H9 (cell line): ENCODE measurements at regions not wholly inside any gene's neighbourhood (a gene's known extent, or its start where the extent isn't known, plus 50 kb on each side); places are given as distances from the start of the nearest gene placed in this dataset.

ENCODE experiments used
- DNase-seq: peaks from one replicate; pipeline ENCODE4 v3.0.0-alpha.2; 2017
- H2AFZ ChIP-seq: one replicate; pipeline ENCODE4 v1.6.1; 2013; ENCODE audit warnings: mild to moderate bottlenecking, low read length, control low read depth, moderate library complexity
- H2AK5ac ChIP-seq: 2 replicates; pipeline ENCODE4 v1.6.1; 2013; ENCODE audit warnings: low read length, control low read depth, mixed read lengths; ENCODE audit not compliant: insufficient read length
- H2BK120ac ChIP-seq: one replicate; pipeline ENCODE4 v1.6.1; 2013; ENCODE audit warnings: low read depth, mild to moderate bottlenecking, low read length, control low read depth, inconsistent platforms; ENCODE audit not compliant: poor library complexity, severe bottlenecking
- H2BK12ac ChIP-seq: 2 replicates; pipeline ENCODE4 v1.6.1; 2013; ENCODE audit warnings: low read length, control low read depth, mixed read lengths, low read depth; ENCODE audit not compliant: insufficient read length
- H2BK15ac ChIP-seq: 2 replicates; pipeline ENCODE4 v1.6.1; 2013; ENCODE audit warnings: low read depth, low read length, control low read depth
- H2BK20ac ChIP-seq: one replicate; pipeline ENCODE4 v1.6.1; 2013; ENCODE audit warnings: low read depth, mild to moderate bottlenecking, low read length, control low read depth, inconsistent platforms; ENCODE audit not compliant: poor library complexity, severe bottlenecking
- H2BK5ac ChIP-seq: 2 replicates; pipeline ENCODE4 v1.6.1; 2013; ENCODE audit warnings: low read length, control low read depth, mixed read lengths; ENCODE audit not compliant: insufficient read length
- H3K14ac ChIP-seq: 2 replicates; pipeline ENCODE4 v1.6.1; 2013; ENCODE audit warnings: low read length, control low read depth; ENCODE audit not compliant: insufficient read depth
- H3K18ac ChIP-seq: 2 replicates; pipeline ENCODE4 v1.6.1; 2013; ENCODE audit warnings: low read depth, mild to moderate bottlenecking, mixed read lengths, low read length, control low read depth; ENCODE audit not compliant: insufficient read length
- H3K23ac ChIP-seq: 2 replicates; pipeline ENCODE4 v1.6.1; 2013; ENCODE audit warnings: low read length, control low read depth, mixed read lengths, low read depth; ENCODE audit not compliant: insufficient read length
- H3K23me2 ChIP-seq: 2 replicates; pipeline ENCODE4 v1.6.1; 2013; ENCODE audit warnings: low read depth, mild to moderate bottlenecking, mixed read lengths, low read length, control low read depth; ENCODE audit not compliant: insufficient read length, poor library complexity, severe bottlenecking
- H3K27ac ChIP-seq: 2 replicates; pipeline ENCODE4 v1.5.1; 2013; ENCODE audit warnings: low read length, control low read depth, mixed read lengths, low read depth; ENCODE audit not compliant: insufficient read length
- H3K27me3 ChIP-seq: 2 replicates; pipeline ENCODE4 v1.6.1; 2013; ENCODE audit warnings: low read length, control low read depth, inconsistent platforms; ENCODE audit not compliant: insufficient read depth
- H3K4ac ChIP-seq: 2 replicates; pipeline ENCODE4 v1.6.1; 2013; ENCODE audit warnings: low read depth, mild to moderate bottlenecking, control low read depth, inconsistent platforms, low read length, moderate library complexity
- H3K4me1 ChIP-seq: 2 replicates; pipeline ENCODE4 v1.6.1; 2013; ENCODE audit warnings: low read length, control low read depth, inconsistent platforms; ENCODE audit not compliant: insufficient read depth
- H3K4me2 ChIP-seq: 2 replicates; pipeline ENCODE4 v1.6.1; 2013; ENCODE audit warnings: low read length, control low read depth, mixed read lengths; ENCODE audit not compliant: insufficient read length, insufficient read depth
- H3K56ac ChIP-seq: 2 replicates; pipeline ENCODE4 v1.6.1; 2013; ENCODE audit warnings: low read depth, mild to moderate bottlenecking, mixed read lengths, low read length, control low read depth; ENCODE audit not compliant: insufficient read length
- H3K79me1 ChIP-seq: 2 replicates; pipeline ENCODE4 v1.6.1; 2013; ENCODE audit warnings: low read depth, mild to moderate bottlenecking, moderate library complexity, low read length, control low read depth, inconsistent platforms; ENCODE audit not compliant: insufficient read depth, poor library complexity, severe bottlenecking
- H3K79me2 ChIP-seq: 2 replicates; pipeline ENCODE4 v1.6.1; 2013; ENCODE audit warnings: low read length, control low read depth, inconsistent platforms; ENCODE audit not compliant: insufficient read depth
- H3K9ac ChIP-seq: 2 replicates; pipeline ENCODE4 v1.6.1; 2013; ENCODE audit warnings: low read length, control low read depth, mixed read lengths; ENCODE audit not compliant: insufficient read length; ENCODE audit errors: extremely low read depth
- H3K9me3 ChIP-seq: one replicate; pipeline ENCODE4 v1.6.1; 2013; ENCODE audit warnings: low read depth, low read length, inconsistent platforms; ENCODE audit not compliant: control insufficient read depth
- H3T11ph ChIP-seq: one replicate; pipeline ENCODE4 v1.6.1; 2013; ENCODE audit warnings: mild to moderate bottlenecking, low read length, control low read depth, inconsistent platforms
- H4K20me1 ChIP-seq: one replicate; pipeline ENCODE4 v1.6.1; 2013; ENCODE audit not compliant: control insufficient read depth, insufficient read length, insufficient read depth
- H4K5ac ChIP-seq: 2 replicates; pipeline ENCODE4 v1.6.1; 2013; ENCODE audit warnings: low read depth, mild to moderate bottlenecking, mixed read lengths, low read length, control low read depth; ENCODE audit not compliant: insufficient read length
- H4K8ac ChIP-seq: replicated peaks from 2 replicates; pipeline ENCODE4 v1.6.1; 2013; ENCODE audit warnings: low read length, control low read depth, mixed read lengths, low read depth; ENCODE audit not compliant: insufficient read length
- H4K91ac ChIP-seq: 2 replicates; pipeline ENCODE4 v1.6.1; 2013; ENCODE audit warnings: low read depth, mild to moderate bottlenecking, moderate library complexity, mixed read lengths, low read length, control low read depth; ENCODE audit not compliant: insufficient read length
- H3K27ac Mint-ChIP-seq, 3 experiments: 2 replicates in 2 of 3; 3 replicates in 1 of 3; pipeline ENCODE4 v1.8.0; 2020 to 2021; ENCODE audit warnings: mixed read lengths in 3 of 3, mild to moderate bottlenecking in 1 of 3, moderate library complexity in 1 of 3
- H3K27me3 Mint-ChIP-seq: 2 replicates; pipeline ENCODE4 v1.8.0; 2021; ENCODE audit warnings: low read depth, mild to moderate bottlenecking, moderate library complexity, mixed read lengths
- H3K36me3 Mint-ChIP-seq, 3 experiments: 2 replicates in 2 of 3; 3 replicates in 1 of 3; pipeline ENCODE4 v1.8.0; 2020 to 2021; ENCODE audit warnings: low read depth in 3 of 3, mixed read lengths in 3 of 3; ENCODE audit not compliant: insufficient read depth in 1 of 3
- H3K4me1 Mint-ChIP-seq, 2 experiments: 2 replicates each; pipeline ENCODE4 v1.8.0; 2020; ENCODE audit warnings: mixed read lengths in 2 of 2
- H3K4me3 Mint-ChIP-seq, 2 experiments: 2 replicates in 1 of 2; 3 replicates in 1 of 2; pipeline ENCODE4 v1.8.0; 2020 to 2021; ENCODE audit warnings: mild to moderate bottlenecking in 2 of 2, mixed read lengths in 2 of 2, moderate library complexity in 1 of 2
- H3K9me3 Mint-ChIP-seq, 2 experiments: 2 replicates in 1 of 2; 3 replicates in 1 of 2; pipeline ENCODE4 v1.8.0; 2020; ENCODE audit warnings: mild to moderate bottlenecking in 2 of 2, mixed read lengths in 2 of 2, moderate library complexity in 1 of 2
- CTCF ChIP-seq: fragments of 200-600 bp; sonication (generic); conservative IDR thresholded peaks from 3 replicates; pipeline ENCODE4 v1.8.0; 2021; ENCODE audit warnings: antibody characterized with exemption, mild to moderate bottlenecking
- WGBS: extraction: QIAGEN DNeasy Blood & Tissue Kit; methylation state at CpG from one replicate; pipeline ENCODE4 v1.1.7; 2013; ENCODE audit warnings: missing lambda C conversion rate, low lambda C conversion rate, mixed read lengths; ENCODE audit not compliant: insufficient read length; ENCODE audit errors: extremely low coverage; 5-methylcytosine and 5-hydroxymethylcytosine counted together

GRCh38 chr17:22506861-22507260 is 814.5 kb downstream of the KCNJ18 start:
- no peak overlapping the region for H2AFZ ChIP-seq
- H4K20me1 ChIP-seq = no peaks in the 10 kb centered on the region
- H2AK5ac ChIP-seq = no peak overlapping the region
- H3K4me2 ChIP-seq = no peak overlapping the region
- Mint-ChIP-seq H3K27ac (no peak overlapping the region), H3K4me3 (no peak overlapping the region), H3K4me1 (no peaks in the 10 kb centered on the region), H3K9me3 (peaks cover 92 to 95% of the 10 kb centered on the region in 2 experiments), H3K36me3 (peaks cover 4 to 17% (median 12%) of the 10 kb centered on the region in 3 experiments; a peak in 6 of 7 replicates), H3K27me3 (peaks cover 1% of the 10 kb centered on the region; the same call in 1 of the 2 replicates)
- H3K9me3 ChIP-seq = peaks cover 97% of the 10 kb centered on the region
- no peak overlapping the region for H2BK120ac ChIP-seq
- DNase-seq = no peak
- H3K79me1 ChIP-seq = no peaks in the 10 kb centered on the region
- no peak overlapping the region for H3K27ac ChIP-seq
- H3K4me1 ChIP-seq = no peaks in the 10 kb centered on the region
- WGBS = no CpG with 5 or more reads among the region's 7 CpGs
- peaks cover 2% of the 10 kb centered on the region for H3K23me2 ChIP-seq
- no peak overlapping the region for H3K4ac ChIP-seq
- H3K56ac ChIP-seq = no peak overlapping the region
- no peak overlapping the region for H3K23ac ChIP-seq
- no peaks in the 10 kb centered on the region for H3K79me2 ChIP-seq
- no peak overlapping the region for H4K5ac ChIP-seq
- H3K9ac ChIP-seq = no peak overlapping the region
- no peaks in the 10 kb centered on the region for H3K27me3 ChIP-seq
- no peak overlapping the region for H2BK15ac ChIP-seq
- H4K91ac ChIP-seq = no peak overlapping the region
- H3K14ac ChIP-seq = no peak overlapping the region
- no peak overlapping the region for H3T11ph ChIP-seq
- TF ChIP-seq CTCF = no peak
- H2BK5ac ChIP-seq = no peak overlapping the region
- no peak overlapping the region for H3K18ac ChIP-seq
- no peak overlapping the region for H4K8ac ChIP-seq
- no peak overlapping the region for H2BK12ac ChIP-seq
- no peak overlapping the region for H2BK20ac ChIP-seq
